ENCODE measurements at regions not wholly inside any gene's neighbourhood (a gene's known extent, or its start where the extent isn't known, plus 50 kb on each side); places are given as distances from the start of the nearest gene placed in this dataset.
"Not testable (repeated sequence)": the region's sequence is repeated elsewhere in the genome, so short reads cannot be mapped to it uniquely, and the experiment has no call there.

DNA sequence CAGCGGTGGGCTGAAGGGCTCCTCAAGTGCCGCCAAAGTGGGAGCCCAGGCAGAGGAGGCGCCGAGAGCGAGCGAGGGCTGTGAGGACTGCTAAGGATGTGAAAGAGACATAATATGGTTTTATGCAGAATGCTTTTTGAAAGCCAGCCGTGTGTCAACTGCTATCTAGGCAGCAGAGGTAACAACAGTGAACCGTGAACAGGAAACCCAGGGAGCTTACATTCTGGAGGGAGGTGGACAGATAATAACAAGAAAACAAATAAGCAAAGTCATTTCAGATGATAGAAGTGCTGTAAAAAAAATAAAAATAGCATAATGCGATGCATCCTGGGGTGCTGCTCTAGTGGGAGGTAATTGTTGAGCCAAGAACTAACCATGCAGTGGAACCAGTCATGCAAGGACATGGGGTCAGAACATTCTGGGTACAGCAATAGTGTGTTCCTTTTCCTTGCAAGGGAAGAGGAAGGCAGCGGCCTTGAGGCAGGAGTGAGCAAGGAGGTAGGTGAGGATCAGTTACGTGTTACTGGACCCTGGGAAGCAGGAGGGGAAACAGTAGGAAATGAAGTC lies 134.4 kb upstream of the TMEM170B start:
- DNase-seq: no peak

- DNase-seq: not testable (repeated sequence)
Observed at GRCh38 chr6:11402581-11402980, 135.0 kb upstream of the TMEM170B start.

GRCh38 chr6:11401954-11402353 lies 135.6 kb upstream of the TMEM170B start:
- not testable (repeated sequence) for DNase-seq

- DNase-seq: no peak
Observed at GRCh38 chr6:11398451-11399326, 138.9 kb upstream of the TMEM170B start.

- DNase-seq: no peak
Observed at GRCh38 chr6:11397622-11398450, 139.7 kb upstream of the TMEM170B start.

DNA sequence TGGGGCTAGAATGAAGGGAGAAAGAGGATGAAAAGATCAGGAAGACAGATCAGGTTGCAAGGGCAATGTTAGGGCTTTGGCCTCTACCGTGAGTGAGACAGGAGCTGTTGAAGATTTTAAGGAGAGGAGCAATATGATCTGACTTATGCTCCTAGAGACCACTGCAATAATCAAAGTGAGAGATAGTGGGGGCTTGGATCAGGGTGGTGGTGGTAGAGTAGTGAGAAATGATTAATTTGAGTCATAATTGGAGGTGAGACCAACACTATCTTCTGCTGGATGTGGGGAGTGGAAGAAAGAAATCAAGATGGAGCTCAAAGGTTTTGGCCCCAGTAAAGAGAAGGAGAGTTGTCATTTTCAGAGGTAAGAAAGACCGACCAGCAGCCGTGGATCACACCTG lies 140.7 kb upstream of the TMEM170B start:
- no peak for DNase-seq

DNA sequence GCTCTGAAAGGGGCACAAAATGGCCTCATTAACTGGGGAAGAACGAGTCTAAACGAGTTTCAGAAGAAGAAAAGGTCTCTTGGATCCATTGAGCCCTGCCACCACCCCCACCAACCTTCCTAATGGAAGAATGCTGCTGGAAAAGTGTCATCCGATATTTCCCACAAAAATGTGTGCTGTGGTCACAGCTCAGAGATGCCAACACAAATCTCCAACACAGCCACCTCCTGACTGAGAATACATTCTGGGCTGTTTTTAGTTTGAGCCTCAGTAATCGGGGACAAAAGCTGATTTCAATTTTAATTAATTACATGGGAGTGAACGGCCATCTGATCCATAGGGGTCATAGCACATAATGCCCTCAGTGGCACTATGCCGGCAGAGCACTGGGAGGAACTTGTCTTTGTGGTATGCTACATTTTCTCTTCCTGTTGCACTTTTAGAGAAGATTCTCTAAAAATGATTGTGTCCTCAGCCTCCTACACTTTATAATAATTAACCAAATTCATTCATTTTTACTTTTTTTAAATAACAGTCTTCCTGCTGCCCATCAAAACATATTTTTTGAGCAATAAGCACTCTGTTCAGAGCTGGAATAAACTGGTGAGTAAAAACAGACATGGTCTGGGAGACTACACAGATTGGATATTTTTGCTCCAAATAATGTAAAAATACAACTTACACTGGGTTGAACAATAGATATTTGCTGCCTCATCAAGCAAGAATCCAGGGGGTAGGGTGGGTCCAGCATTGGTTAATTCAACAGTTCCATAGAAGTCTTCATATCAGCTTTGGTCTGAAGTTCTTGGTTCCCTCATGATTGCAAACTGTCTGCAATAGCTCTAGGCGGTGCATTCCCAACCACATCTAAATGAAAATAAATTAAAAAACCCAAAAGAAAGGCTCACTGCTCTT lies 143.6 kb upstream of the TMEM170B start:
- no peak for DNase-seq

DNA sequence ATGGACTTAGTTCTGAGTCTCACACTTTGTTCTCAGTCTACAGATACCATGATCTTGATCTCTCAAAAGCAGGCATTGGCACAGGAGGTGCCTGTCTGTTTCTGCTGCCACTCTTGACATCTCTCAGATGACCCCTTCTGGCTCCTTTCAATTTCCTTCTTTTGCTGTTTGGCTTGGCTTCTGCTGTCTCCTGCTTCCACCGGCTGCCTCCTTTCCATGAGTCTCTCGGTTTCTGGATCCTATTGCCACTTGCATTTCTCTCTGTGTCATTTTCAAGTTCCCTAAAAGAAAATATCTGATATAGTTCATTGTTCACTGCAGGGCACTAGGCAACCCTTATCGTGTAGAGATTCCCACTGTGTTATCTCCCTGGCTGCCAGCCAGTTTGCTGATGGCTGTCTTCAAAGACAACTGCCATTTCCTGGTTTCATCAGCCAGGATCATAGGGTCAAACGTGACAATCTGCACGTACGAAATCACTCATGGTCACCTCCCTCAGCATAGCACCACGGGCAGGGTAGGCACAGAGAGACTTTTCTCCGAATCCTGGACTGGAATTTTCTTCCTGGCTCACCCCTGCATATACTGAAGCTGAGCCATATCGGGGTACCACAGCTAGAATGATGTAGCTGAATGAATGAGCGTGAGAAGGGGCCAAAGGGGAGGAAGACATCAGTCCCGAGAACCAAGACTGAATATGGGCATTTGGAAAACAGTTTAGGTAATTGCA lies 144.6 kb upstream of the TMEM170B start:
- DNase-seq: no peak

DNA sequence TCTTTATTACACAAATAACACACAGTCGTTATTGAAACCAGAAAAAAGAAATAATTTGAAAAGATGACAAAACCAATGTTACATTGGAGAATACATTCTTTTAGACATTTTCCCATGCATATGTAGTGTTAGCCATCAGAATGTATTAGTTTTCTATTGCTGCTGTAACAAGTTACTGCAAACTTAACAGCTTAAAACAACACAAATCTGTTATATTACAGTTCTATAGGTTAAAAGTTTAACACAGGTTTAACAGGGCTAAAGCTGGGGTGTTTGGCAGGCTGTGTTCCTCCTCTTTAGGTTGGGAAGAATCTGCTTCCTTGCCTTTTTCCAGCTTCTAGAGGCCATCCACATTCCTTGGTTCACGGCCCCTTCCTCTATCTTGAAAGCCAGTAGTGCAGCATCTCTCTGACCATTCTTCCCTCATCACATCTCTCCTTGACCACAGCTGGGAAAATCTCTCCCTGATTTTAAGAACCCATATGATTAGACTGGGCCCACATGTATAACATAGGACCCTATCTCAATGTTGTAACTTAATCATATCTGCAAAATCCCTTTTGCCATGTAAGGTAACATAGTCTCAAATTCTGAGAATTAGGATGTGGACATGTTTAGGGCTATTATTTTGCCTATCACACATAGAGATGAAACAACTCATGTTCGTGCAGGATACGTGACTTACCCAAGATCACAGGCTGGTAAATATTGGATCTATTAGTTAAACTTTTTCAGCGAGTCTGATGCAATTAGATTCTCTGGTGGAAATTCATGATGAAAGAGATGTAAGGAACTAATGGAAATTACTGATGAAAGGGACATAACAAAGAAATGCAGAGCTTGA lies 145.4 kb upstream of the TMEM170B start:
- DNase-seq: no peak

GRCh38 chr6:11389977-11390376 lies 147.6 kb upstream of the TMEM170B start:
- no peak for DNase-seq

GRCh38 chr6:11388983-11389944 lies 148.3 kb upstream of the TMEM170B start:
- DNase-seq: no peak

DNA sequence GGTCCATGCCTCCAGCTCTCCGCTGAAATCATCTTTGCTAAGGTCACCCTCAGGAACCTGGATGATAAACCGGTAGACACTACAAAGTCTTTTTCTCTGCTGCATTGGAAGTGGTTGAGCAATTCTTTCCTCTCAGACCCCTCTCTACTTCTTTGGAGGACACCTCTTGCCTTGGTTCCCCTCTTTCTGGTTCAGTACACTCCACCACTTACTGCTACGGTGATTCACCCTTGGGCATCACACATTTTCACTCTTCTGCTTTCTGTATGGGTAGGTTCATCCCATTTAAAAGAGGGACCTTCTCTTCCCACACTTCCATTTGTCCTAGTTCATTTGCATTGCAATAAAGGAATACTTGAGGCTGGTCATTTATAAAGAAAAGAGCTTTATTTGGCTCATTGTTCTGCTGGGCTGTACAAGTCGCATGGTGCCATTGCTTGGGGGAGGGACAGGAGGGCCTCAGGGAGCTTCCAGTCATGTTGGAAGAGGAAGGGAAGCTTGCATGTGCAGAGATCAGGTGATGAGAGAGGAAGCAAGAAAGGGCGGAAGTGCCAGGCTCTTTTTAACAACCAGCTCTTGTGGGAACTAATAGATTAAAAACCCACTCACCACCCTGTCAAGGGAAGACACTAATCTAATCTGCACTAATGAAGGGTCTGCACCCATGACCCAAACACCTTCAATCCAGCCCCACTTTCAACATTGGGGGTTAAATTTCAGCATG lies 149.7 kb upstream of the TMEM170B start:
- DNase-seq: no peak

DNA sequence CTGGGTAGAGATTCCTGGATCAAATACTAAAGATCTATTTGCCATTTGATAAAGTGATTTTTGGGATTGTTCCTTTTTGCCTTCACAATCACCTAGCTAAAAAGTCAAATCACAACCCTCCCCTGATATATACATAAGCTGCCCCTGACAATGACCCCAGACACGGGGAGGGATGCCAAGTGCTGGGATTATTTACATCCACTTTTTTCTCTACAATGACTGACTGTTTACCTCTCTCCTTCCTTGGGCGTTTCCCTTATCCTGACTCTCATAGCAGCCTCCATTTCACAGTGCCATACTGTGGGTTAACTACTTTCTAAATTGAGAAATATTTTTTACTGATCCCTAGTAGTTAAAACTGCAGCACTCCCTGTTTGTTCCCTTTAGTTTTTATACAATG lies 150.8 kb upstream of the TMEM170B start:
- DNase-seq: no peak

DNA sequence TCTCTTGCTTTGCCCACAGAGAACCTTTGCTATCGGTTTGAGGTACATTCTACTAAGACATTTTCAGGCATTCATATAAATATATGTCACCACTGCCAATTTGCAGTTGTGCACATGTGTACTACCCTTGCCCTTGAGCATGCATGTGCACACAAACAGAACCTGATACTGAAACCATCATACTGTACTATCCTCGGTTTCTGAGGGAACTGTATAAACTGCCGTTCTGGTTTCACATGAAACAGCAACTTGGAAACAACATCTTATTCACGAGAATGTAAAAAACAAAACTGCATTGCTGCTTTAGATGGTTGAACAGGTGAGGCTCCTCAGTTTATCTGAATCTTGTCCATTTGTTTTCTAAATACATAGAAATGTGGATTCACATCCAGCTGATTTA lies 151.2 kb upstream of the TMEM170B start:
- no peak for DNase-seq

GRCh38 chr6:11384531-11385309 lies 152.3 kb upstream of the NEDD9 start:
- DNase-seq: no peak

GRCh38 chr6:11381801-11382513 lies 149.5 kb upstream of the NEDD9 start:
- DNase-seq: no peak

DNA sequence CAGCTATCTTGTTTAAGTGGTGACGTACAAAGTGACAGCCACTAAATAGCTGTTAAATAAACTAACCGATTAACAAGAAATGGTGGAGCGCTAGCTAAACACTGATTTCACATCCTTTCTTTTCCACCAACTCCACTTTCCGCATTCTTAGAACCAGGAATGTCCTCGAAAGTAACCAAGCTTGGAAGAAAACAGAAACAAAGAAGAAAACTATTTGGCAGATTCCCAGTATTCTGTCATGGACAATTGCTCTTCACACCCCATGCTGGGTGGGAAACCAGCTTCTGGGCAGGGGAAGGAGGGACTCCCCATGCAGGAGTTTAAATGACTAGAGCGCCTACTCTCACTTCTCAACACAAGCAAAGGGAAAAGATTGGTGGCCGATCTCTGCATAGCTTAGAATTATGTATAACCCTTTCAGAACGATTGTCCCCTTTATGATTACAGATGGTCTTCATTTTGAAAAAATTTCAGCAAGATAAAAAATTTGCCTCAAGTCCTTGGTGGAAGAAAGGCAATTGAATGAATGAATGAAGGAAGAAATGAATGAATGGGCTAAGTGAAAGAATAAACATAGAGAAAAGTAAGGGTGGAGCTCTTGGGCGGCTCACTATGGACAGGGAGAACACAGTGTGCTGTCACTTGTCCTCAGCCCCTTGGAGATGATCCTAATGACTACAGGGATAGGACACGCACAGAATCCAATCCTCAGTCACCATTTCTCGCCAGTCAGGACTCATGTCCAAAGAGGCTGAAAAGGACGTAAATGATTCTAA lies 148.7 kb upstream of the NEDD9 start:
- DNase-seq: no peak

All from SHP77 (cell line).